ENCODE measurements at regions not wholly inside any gene's neighbourhood (a gene's known extent, or its start where the extent isn't known, plus 50 kb on each side); places are given as distances from the start of the nearest gene placed in this dataset.
A peak's percentile ranks its signal among the peaks of the same experiment; 100 is the strongest.

DNA sequence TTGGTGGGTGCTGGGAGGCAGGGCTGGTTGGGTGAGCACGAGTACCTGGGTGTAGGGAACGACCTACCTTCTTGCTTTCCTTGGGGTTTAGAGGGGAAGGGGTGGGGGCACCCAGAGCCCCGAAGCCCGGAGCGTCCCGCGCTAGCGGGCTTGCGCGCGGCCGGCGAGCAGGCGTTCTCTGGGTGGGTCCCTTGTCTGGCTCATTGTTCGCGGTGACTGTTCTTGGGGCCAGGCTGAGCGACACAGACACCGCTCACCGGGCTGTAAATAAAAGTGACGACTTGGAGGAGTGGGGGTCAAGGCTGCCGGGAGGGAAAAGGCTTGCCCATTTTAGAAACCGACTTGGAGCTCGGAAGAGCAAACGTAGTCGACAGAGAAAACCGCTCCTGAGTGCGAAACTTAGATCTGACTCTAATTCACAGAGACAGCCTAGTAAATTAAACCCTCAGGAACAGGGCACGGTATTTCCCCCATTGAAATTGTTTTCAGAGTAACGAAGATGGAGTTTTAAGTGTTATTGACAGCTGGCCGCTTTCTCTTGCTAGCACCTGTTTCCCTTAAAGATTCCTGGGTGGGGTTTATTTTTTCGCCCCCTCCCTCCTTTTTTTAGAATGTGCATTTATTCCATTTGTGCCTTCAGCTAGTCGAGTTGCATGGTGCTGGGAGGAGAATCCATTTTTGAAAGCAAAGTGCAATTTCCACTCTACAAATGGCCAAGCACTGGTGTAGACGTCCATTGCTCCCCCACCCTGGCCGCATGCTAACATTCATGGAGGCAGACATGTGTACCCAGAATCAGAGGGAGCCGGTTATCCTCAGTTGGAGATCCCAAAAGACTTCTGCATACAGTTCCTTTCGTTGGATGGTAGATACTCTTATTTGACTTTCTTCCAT is 532.1 kb upstream of the SEMA6D start:
- TF ChIP-seq, protein P1, sequence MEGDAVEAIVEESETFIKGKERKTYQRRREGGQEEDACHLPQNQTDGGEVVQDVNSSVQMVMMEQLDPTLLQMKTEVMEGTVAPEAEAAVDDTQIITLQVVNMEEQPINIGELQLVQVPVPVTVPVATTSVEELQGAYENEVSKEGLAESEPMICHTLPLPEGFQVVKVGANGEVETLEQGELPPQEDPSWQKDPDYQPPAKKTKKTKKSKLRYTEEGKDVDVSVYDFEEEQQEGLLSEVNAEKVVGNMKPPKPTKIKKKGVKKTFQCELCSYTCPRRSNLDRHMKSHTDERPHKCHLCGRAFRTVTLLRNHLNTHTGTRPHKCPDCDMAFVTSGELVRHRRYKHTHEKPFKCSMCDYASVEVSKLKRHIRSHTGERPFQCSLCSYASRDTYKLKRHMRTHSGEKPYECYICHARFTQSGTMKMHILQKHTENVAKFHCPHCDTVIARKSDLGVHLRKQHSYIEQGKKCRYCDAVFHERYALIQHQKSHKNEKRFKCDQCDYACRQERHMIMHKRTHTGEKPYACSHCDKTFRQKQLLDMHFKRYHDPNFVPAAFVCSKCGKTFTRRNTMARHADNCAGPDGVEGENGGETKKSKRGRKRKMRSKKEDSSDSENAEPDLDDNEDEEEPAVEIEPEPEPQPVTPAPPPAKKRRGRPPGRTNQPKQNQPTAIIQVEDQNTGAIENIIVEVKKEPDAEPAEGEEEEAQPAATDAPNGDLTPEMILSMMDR (IDR thresholded peaks at IDR 0.05; ENCODE audit: borderline replicate concordance) = no peak
- peaks cover 93% of the 10 kb centered on the region for H3K27me3 ChIP-seq (ENCODE audit: low read depth)

DNA sequence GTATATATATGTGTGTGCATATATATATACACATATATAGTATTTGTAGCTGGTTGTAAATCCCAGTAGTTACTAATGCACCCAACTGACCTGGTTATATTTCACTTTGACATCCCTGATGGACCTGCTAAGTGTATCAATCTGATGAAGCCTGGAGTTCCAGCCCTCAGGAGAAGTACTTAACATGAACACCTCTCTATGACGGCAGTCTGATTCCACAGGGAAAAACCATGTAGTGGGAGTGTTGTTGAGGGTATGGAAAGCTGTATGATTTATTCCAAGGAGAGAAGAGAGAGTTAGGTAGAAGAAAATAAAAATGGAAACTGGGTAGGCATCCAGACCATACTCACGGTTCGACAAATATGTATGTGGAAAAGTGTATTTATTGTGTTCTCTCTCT is 531.2 kb upstream of the SEMA6D start:
- no peak overlapping the region for H3K4me3 ChIP-seq
- peaks cover 85% of the 10 kb centered on the region for H3K27me3 ChIP-seq (ENCODE audit: low read depth)
- H3K4me1 ChIP-seq = peaks cover 21% of the 10 kb centered on the region
- TF ChIP-seq, protein P1 (IDR thresholded peaks at IDR 0.05; ENCODE audit: borderline replicate concordance) = no peak
- H3K36me3 ChIP-seq = no peaks in the 10 kb centered on the region
- intact Hi-C loops (cut with micrococcal nuclease) = no loop called here
- no peak overlapping the region for H3K27ac ChIP-seq (replicated peaks)
- no peak for DNase-seq
- H3K9me3 ChIP-seq (replicated peaks) = no peaks in the 10 kb centered on the region

More for the DNA sequence above, 532.1 kb upstream of the SEMA6D start:
- Histone ChIP-seq H3K36me3 (no peaks in the 10 kb centered on the region), H3K4me3 (peak overlapping the region; percentile 69), H3K4me1 (peaks cover 21% of the 10 kb centered on the region), H3K9me3 (replicated peaks) (no peaks in the 10 kb centered on the region), H3K27ac (replicated peaks) (no peak overlapping the region)
- no peak for DNase-seq
- intact Hi-C loops (cut with micrococcal nuclease) = no loop called here

DNA sequence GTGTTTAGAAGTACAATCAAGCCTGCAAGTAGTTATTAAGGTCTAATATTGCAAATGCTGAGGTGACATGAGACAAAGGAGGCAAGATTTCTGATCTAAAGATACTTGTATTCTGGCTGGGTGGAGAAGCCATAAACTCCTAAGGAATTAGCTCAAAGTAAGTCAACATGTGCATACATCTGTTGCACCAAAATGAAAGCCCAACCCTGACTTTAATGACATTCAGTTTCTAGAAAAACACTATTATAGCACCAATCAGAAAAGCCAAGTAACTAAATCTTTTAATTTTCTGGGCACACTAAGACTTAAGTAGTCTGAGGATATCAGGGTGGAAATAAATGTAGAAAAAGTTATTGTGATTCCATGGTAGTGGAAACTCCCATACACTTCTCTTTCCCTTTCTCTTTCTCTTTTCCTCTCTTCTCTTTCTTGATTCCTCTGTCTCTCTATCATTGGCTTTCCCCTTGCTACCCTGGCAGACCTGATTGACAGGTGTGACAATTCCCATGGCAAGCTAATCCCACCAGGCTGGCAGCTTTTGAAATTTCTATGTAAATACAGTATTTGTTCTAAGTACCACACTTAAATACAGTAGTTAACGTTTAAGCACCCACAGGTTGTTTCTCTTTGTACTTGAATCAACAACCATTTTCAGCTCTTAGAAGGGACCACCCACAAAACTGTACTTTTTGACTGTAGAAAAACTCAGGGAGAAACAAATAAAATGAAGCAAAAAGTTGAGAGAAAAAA is 528.4 kb upstream of the SEMA6D start:
- no peak for DNase-seq
- intact Hi-C loops (cut with micrococcal nuclease) = no loop called here
- no peaks in the 10 kb centered on the region for H3K9me3 ChIP-seq (replicated peaks)
- TF ChIP-seq, protein P1 (IDR thresholded peaks at IDR 0.05; ENCODE audit: borderline replicate concordance) = no peak
- H3K4me3 ChIP-seq = no peak overlapping the region
- peaks cover 16% of the 10 kb centered on the region for H3K4me1 ChIP-seq
- peaks cover 56% of the 10 kb centered on the region for H3K27me3 ChIP-seq (ENCODE audit: low read depth)
- H3K36me3 ChIP-seq = no peaks in the 10 kb centered on the region
- no peak overlapping the region for H3K27ac ChIP-seq (replicated peaks)

DNA sequence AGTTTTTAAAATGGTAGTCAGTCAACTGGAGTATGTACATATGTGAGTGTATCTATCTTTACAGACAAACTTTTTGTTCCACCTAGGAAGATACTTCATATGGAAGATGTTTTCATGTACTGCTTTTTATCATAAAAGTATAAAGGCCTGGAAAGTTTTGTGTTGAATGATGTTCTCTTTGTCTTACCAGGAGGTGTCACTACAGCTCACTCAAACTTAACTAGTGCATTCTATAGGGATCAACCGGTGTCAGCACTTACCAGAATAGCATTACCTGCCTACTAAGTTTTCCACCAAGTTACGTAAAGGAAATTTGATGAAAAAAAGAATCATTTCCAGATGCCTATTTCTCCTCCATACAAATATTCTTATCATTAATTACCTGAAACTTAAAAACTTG is 522.6 kb upstream of the SEMA6D start:
- TF ChIP-seq, protein P1 (IDR thresholded peaks at IDR 0.05; ENCODE audit: borderline replicate concordance) = peak; percentile 24
- DNase-seq = no peak
- peaks cover under 1% of the 10 kb centered on the region for H3K27me3 ChIP-seq (ENCODE audit: low read depth)
- no peak overlapping the region for H3K27ac ChIP-seq (replicated peaks)
- no peaks in the 10 kb centered on the region for H3K36me3 ChIP-seq
- no peaks in the 10 kb centered on the region for H3K9me3 ChIP-seq (replicated peaks)
- no peaks in the 10 kb centered on the region for H3K4me1 ChIP-seq
- no peak overlapping the region for H3K4me3 ChIP-seq
- intact Hi-C loops (cut with micrococcal nuclease) = loop anchor here (10.0 kb wide), 1 partner anchor 1090 kb away; no protein-coding TSS in a partner anchor

DNA sequence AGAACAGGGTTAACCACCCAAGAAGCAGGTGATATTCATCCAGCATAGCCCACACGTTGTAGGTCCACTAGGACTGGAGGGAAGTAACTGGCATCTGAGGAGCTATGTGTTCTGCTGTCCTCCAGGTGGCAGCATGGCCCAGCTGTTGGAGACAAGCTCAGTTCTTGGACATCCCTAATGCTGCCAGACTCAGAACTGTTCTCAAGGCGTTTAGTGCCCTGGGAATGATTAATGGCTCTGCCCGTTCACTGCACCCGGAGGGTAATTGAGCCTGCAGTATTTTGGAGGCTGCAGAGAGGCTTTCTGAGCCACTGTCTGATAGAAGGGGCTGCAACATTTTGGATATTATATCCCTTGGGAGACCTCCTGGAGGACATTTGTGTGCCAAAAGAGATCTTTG is 521.3 kb upstream of the SEMA6D start:
- intact Hi-C loops (cut with micrococcal nuclease) = loop anchor here (2.0 to 10.0 kb wide), 2 partner anchors 793 to 1089 kb away; no protein-coding TSS in a partner anchor

More for the DNA sequence above, 521.3 kb upstream of the SEMA6D start:
- Histone ChIP-seq H3K9me3 (replicated peaks) (no peaks in the 10 kb centered on the region), H3K4me1 (no peaks in the 10 kb centered on the region), H3K36me3 (no peaks in the 10 kb centered on the region), H3K4me3 (no peak overlapping the region), H3K27ac (replicated peaks) (no peak overlapping the region), H3K27me3 (ENCODE audit: low read depth) (no peaks in the 10 kb centered on the region)
- TF ChIP-seq, protein P1 (IDR thresholded peaks at IDR 0.05; ENCODE audit: borderline replicate concordance) = peak; percentile 87
- peak; percentile 67 for DNase-seq
